H9 (cell line): ENCODE measurements at regions not wholly inside any gene's neighbourhood (a gene's known extent, or its start where the extent isn't known, plus 50 kb on each side); places are given as distances from the start of the nearest gene placed in this dataset.

Source experiments
- DNase-seq: peaks from one replicate; pipeline ENCODE4 v3.0.0-alpha.2; 2017
- H2AFZ ChIP-seq: one replicate; pipeline ENCODE4 v1.6.1; 2013; ENCODE audit warnings: mild to moderate bottlenecking, low read length, control low read depth, moderate library complexity
- H2AK5ac ChIP-seq: 2 replicates; pipeline ENCODE4 v1.6.1; 2013; ENCODE audit warnings: low read length, control low read depth, mixed read lengths; ENCODE audit not compliant: insufficient read length
- H2BK120ac ChIP-seq: one replicate; pipeline ENCODE4 v1.6.1; 2013; ENCODE audit warnings: low read depth, mild to moderate bottlenecking, low read length, control low read depth, inconsistent platforms; ENCODE audit not compliant: poor library complexity, severe bottlenecking
- H2BK12ac ChIP-seq: 2 replicates; pipeline ENCODE4 v1.6.1; 2013; ENCODE audit warnings: low read length, control low read depth, mixed read lengths, low read depth; ENCODE audit not compliant: insufficient read length
- H2BK15ac ChIP-seq: 2 replicates; pipeline ENCODE4 v1.6.1; 2013; ENCODE audit warnings: low read depth, low read length, control low read depth
- H2BK20ac ChIP-seq: one replicate; pipeline ENCODE4 v1.6.1; 2013; ENCODE audit warnings: low read depth, mild to moderate bottlenecking, low read length, control low read depth, inconsistent platforms; ENCODE audit not compliant: poor library complexity, severe bottlenecking
- H2BK5ac ChIP-seq: 2 replicates; pipeline ENCODE4 v1.6.1; 2013; ENCODE audit warnings: low read length, control low read depth, mixed read lengths; ENCODE audit not compliant: insufficient read length
- H3K14ac ChIP-seq: 2 replicates; pipeline ENCODE4 v1.6.1; 2013; ENCODE audit warnings: low read length, control low read depth; ENCODE audit not compliant: insufficient read depth
- H3K18ac ChIP-seq: 2 replicates; pipeline ENCODE4 v1.6.1; 2013; ENCODE audit warnings: low read depth, mild to moderate bottlenecking, mixed read lengths, low read length, control low read depth; ENCODE audit not compliant: insufficient read length
- H3K23ac ChIP-seq: 2 replicates; pipeline ENCODE4 v1.6.1; 2013; ENCODE audit warnings: low read length, control low read depth, mixed read lengths, low read depth; ENCODE audit not compliant: insufficient read length
- H3K23me2 ChIP-seq: 2 replicates; pipeline ENCODE4 v1.6.1; 2013; ENCODE audit warnings: low read depth, mild to moderate bottlenecking, mixed read lengths, low read length, control low read depth; ENCODE audit not compliant: insufficient read length, poor library complexity, severe bottlenecking
- H3K27ac ChIP-seq: 2 replicates; pipeline ENCODE4 v1.5.1; 2013; ENCODE audit warnings: low read length, control low read depth, mixed read lengths, low read depth; ENCODE audit not compliant: insufficient read length
- H3K27me3 ChIP-seq: 2 replicates; pipeline ENCODE4 v1.6.1; 2013; ENCODE audit warnings: low read length, control low read depth, inconsistent platforms; ENCODE audit not compliant: insufficient read depth
- H3K4ac ChIP-seq: 2 replicates; pipeline ENCODE4 v1.6.1; 2013; ENCODE audit warnings: low read depth, mild to moderate bottlenecking, control low read depth, inconsistent platforms, low read length, moderate library complexity
- H3K4me1 ChIP-seq: 2 replicates; pipeline ENCODE4 v1.6.1; 2013; ENCODE audit warnings: low read length, control low read depth, inconsistent platforms; ENCODE audit not compliant: insufficient read depth
- H3K4me2 ChIP-seq: 2 replicates; pipeline ENCODE4 v1.6.1; 2013; ENCODE audit warnings: low read length, control low read depth, mixed read lengths; ENCODE audit not compliant: insufficient read length, insufficient read depth
- H3K56ac ChIP-seq: 2 replicates; pipeline ENCODE4 v1.6.1; 2013; ENCODE audit warnings: low read depth, mild to moderate bottlenecking, mixed read lengths, low read length, control low read depth; ENCODE audit not compliant: insufficient read length
- H3K79me1 ChIP-seq: 2 replicates; pipeline ENCODE4 v1.6.1; 2013; ENCODE audit warnings: low read depth, mild to moderate bottlenecking, moderate library complexity, low read length, control low read depth, inconsistent platforms; ENCODE audit not compliant: insufficient read depth, poor library complexity, severe bottlenecking
- H3K79me2 ChIP-seq: 2 replicates; pipeline ENCODE4 v1.6.1; 2013; ENCODE audit warnings: low read length, control low read depth, inconsistent platforms; ENCODE audit not compliant: insufficient read depth
- H3K9ac ChIP-seq: 2 replicates; pipeline ENCODE4 v1.6.1; 2013; ENCODE audit warnings: low read length, control low read depth, mixed read lengths; ENCODE audit not compliant: insufficient read length; ENCODE audit errors: extremely low read depth
- H3K9me3 ChIP-seq: one replicate; pipeline ENCODE4 v1.6.1; 2013; ENCODE audit warnings: low read depth, low read length, inconsistent platforms; ENCODE audit not compliant: control insufficient read depth
- H3T11ph ChIP-seq: one replicate; pipeline ENCODE4 v1.6.1; 2013; ENCODE audit warnings: mild to moderate bottlenecking, low read length, control low read depth, inconsistent platforms
- H4K20me1 ChIP-seq: one replicate; pipeline ENCODE4 v1.6.1; 2013; ENCODE audit not compliant: control insufficient read depth, insufficient read length, insufficient read depth
- H4K5ac ChIP-seq: 2 replicates; pipeline ENCODE4 v1.6.1; 2013; ENCODE audit warnings: low read depth, mild to moderate bottlenecking, mixed read lengths, low read length, control low read depth; ENCODE audit not compliant: insufficient read length
- H4K8ac ChIP-seq: replicated peaks from 2 replicates; pipeline ENCODE4 v1.6.1; 2013; ENCODE audit warnings: low read length, control low read depth, mixed read lengths, low read depth; ENCODE audit not compliant: insufficient read length
- H4K91ac ChIP-seq: 2 replicates; pipeline ENCODE4 v1.6.1; 2013; ENCODE audit warnings: low read depth, mild to moderate bottlenecking, moderate library complexity, mixed read lengths, low read length, control low read depth; ENCODE audit not compliant: insufficient read length
- H3K27ac Mint-ChIP-seq, 3 experiments: 2 replicates in 2 of 3; 3 replicates in 1 of 3; pipeline ENCODE4 v1.8.0; 2020 to 2021; ENCODE audit warnings: mixed read lengths in 3 of 3, mild to moderate bottlenecking in 1 of 3, moderate library complexity in 1 of 3
- H3K27me3 Mint-ChIP-seq: 2 replicates; pipeline ENCODE4 v1.8.0; 2021; ENCODE audit warnings: low read depth, mild to moderate bottlenecking, moderate library complexity, mixed read lengths
- H3K36me3 Mint-ChIP-seq, 3 experiments: 2 replicates in 2 of 3; 3 replicates in 1 of 3; pipeline ENCODE4 v1.8.0; 2020 to 2021; ENCODE audit warnings: low read depth in 3 of 3, mixed read lengths in 3 of 3; ENCODE audit not compliant: insufficient read depth in 1 of 3
- H3K4me1 Mint-ChIP-seq, 2 experiments: 2 replicates each; pipeline ENCODE4 v1.8.0; 2020; ENCODE audit warnings: mixed read lengths in 2 of 2
- H3K4me3 Mint-ChIP-seq, 2 experiments: 2 replicates in 1 of 2; 3 replicates in 1 of 2; pipeline ENCODE4 v1.8.0; 2020 to 2021; ENCODE audit warnings: mild to moderate bottlenecking in 2 of 2, mixed read lengths in 2 of 2, moderate library complexity in 1 of 2
- H3K9me3 Mint-ChIP-seq, 2 experiments: 2 replicates in 1 of 2; 3 replicates in 1 of 2; pipeline ENCODE4 v1.8.0; 2020; ENCODE audit warnings: mild to moderate bottlenecking in 2 of 2, mixed read lengths in 2 of 2, moderate library complexity in 1 of 2
- WGBS: extraction: QIAGEN DNeasy Blood & Tissue Kit; methylation state at CpG from one replicate; pipeline ENCODE4 v1.1.7; 2013; ENCODE audit warnings: missing lambda C conversion rate, low lambda C conversion rate, mixed read lengths; ENCODE audit not compliant: insufficient read length; ENCODE audit errors: extremely low coverage; 5-methylcytosine and 5-hydroxymethylcytosine counted together
- TF ChIP-seq, protein P1 (sequence below): fragments of 200-600 bp; sonication (generic); conservative IDR thresholded peaks from 3 replicates; pipeline ENCODE4 v1.8.0; 2021; ENCODE audit warnings: antibody characterized with exemption, mild to moderate bottlenecking

DNA sequence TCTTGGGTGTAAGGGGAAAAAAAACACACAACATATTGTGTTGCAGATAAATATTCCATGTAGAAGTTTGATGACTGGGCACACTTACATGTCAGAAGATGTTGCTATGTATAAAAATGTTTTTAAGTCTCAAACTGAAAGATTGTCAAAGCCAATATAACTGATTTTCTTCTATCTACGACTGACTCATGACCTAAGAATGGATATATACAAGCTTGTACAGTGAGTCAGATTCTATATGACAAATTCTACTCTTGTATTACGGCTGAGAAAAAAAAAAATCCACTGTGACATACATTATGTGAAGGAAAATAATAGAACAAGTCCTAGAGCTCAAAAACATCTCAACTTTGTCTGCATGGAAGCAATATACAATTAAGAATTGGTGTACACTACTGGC is 343.0 kb upstream of the PCDH15 start:
- Histone ChIP-seq H3K9ac (no peak overlapping the region), H3T11ph (no peak overlapping the region), H3K4me2 (no peak overlapping the region), H2BK20ac (no peak overlapping the region), H3K27me3 (no peaks in the 10 kb centered on the region), H2BK120ac (no peak overlapping the region), H2AFZ (no peak overlapping the region), H3K23ac (no peak overlapping the region), H4K20me1 (no peaks in the 10 kb centered on the region), H3K27ac (no peak overlapping the region), H4K91ac (no peak overlapping the region), H2BK12ac (no peak overlapping the region), H3K4me1 (no peaks in the 10 kb centered on the region), H2AK5ac (no peak overlapping the region), H4K8ac (no peak overlapping the region), H3K79me2 (no peaks in the 10 kb centered on the region), H3K9me3 (no peaks in the 10 kb centered on the region), H4K5ac (no peak overlapping the region), H3K56ac (no peak overlapping the region), H2BK5ac (no peak overlapping the region), H3K79me1 (no peaks in the 10 kb centered on the region), H3K18ac (no peak overlapping the region), H2BK15ac (no peak overlapping the region), H3K23me2 (no peaks in the 10 kb centered on the region), H3K14ac (no peak overlapping the region), H3K4ac (no peak overlapping the region)
- peaks cover 0 to 4% (median 0%) of the 10 kb centered on the region in 3 experiments; a peak in 1 of 7 replicates for H3K36me3 Mint-ChIP-seq
- H3K9me3 Mint-ChIP-seq: peaks cover 0 to 3% of the 10 kb centered on the region in 2 experiments; a peak in 1 of 5 replicates
- no peak for DNase-seq
- no CpG with 5 or more reads among the region's 2 CpGs for WGBS
- H3K27ac Mint-ChIP-seq: 0 out of 7 replicates have a peak overlapping the region, but pooled peaks of 1 of the 3 experiments have one; percentile 24
- peaks cover 0 to 5% of the 10 kb centered on the region in 2 experiments; a peak in 1 of 4 replicates for H3K4me1 Mint-ChIP-seq
- no peaks in the 10 kb centered on the region for H3K27me3 Mint-ChIP-seq
- TF ChIP-seq, protein P1, sequence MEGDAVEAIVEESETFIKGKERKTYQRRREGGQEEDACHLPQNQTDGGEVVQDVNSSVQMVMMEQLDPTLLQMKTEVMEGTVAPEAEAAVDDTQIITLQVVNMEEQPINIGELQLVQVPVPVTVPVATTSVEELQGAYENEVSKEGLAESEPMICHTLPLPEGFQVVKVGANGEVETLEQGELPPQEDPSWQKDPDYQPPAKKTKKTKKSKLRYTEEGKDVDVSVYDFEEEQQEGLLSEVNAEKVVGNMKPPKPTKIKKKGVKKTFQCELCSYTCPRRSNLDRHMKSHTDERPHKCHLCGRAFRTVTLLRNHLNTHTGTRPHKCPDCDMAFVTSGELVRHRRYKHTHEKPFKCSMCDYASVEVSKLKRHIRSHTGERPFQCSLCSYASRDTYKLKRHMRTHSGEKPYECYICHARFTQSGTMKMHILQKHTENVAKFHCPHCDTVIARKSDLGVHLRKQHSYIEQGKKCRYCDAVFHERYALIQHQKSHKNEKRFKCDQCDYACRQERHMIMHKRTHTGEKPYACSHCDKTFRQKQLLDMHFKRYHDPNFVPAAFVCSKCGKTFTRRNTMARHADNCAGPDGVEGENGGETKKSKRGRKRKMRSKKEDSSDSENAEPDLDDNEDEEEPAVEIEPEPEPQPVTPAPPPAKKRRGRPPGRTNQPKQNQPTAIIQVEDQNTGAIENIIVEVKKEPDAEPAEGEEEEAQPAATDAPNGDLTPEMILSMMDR: no peak
- no peak overlapping the region for H3K4me3 Mint-ChIP-seq
